H9 (cell line): ENCODE measurements at regions not wholly inside any gene's neighbourhood (a gene's known extent, or its start where the extent isn't known, plus 50 kb on each side); places are given as distances from the start of the nearest gene placed in this dataset.

Experiments used
- DNase-seq: peaks from one replicate; pipeline ENCODE4 v3.0.0-alpha.2; 2017
- H2AFZ ChIP-seq: one replicate; pipeline ENCODE4 v1.6.1; 2013; ENCODE audit warnings: mild to moderate bottlenecking, low read length, control low read depth, moderate library complexity
- H2AK5ac ChIP-seq: 2 replicates; pipeline ENCODE4 v1.6.1; 2013; ENCODE audit warnings: low read length, control low read depth, mixed read lengths; ENCODE audit not compliant: insufficient read length
- H2BK120ac ChIP-seq: one replicate; pipeline ENCODE4 v1.6.1; 2013; ENCODE audit warnings: low read depth, mild to moderate bottlenecking, low read length, control low read depth, inconsistent platforms; ENCODE audit not compliant: poor library complexity, severe bottlenecking
- H2BK12ac ChIP-seq: 2 replicates; pipeline ENCODE4 v1.6.1; 2013; ENCODE audit warnings: low read length, control low read depth, mixed read lengths, low read depth; ENCODE audit not compliant: insufficient read length
- H2BK15ac ChIP-seq: 2 replicates; pipeline ENCODE4 v1.6.1; 2013; ENCODE audit warnings: low read depth, low read length, control low read depth
- H2BK20ac ChIP-seq: one replicate; pipeline ENCODE4 v1.6.1; 2013; ENCODE audit warnings: low read depth, mild to moderate bottlenecking, low read length, control low read depth, inconsistent platforms; ENCODE audit not compliant: poor library complexity, severe bottlenecking
- H2BK5ac ChIP-seq: 2 replicates; pipeline ENCODE4 v1.6.1; 2013; ENCODE audit warnings: low read length, control low read depth, mixed read lengths; ENCODE audit not compliant: insufficient read length
- H3K14ac ChIP-seq: 2 replicates; pipeline ENCODE4 v1.6.1; 2013; ENCODE audit warnings: low read length, control low read depth; ENCODE audit not compliant: insufficient read depth
- H3K18ac ChIP-seq: 2 replicates; pipeline ENCODE4 v1.6.1; 2013; ENCODE audit warnings: low read depth, mild to moderate bottlenecking, mixed read lengths, low read length, control low read depth; ENCODE audit not compliant: insufficient read length
- H3K23ac ChIP-seq: 2 replicates; pipeline ENCODE4 v1.6.1; 2013; ENCODE audit warnings: low read length, control low read depth, mixed read lengths, low read depth; ENCODE audit not compliant: insufficient read length
- H3K23me2 ChIP-seq: 2 replicates; pipeline ENCODE4 v1.6.1; 2013; ENCODE audit warnings: low read depth, mild to moderate bottlenecking, mixed read lengths, low read length, control low read depth; ENCODE audit not compliant: insufficient read length, poor library complexity, severe bottlenecking
- H3K27ac ChIP-seq: 2 replicates; pipeline ENCODE4 v1.5.1; 2013; ENCODE audit warnings: low read length, control low read depth, mixed read lengths, low read depth; ENCODE audit not compliant: insufficient read length
- H3K27me3 ChIP-seq: 2 replicates; pipeline ENCODE4 v1.6.1; 2013; ENCODE audit warnings: low read length, control low read depth, inconsistent platforms; ENCODE audit not compliant: insufficient read depth
- H3K4ac ChIP-seq: 2 replicates; pipeline ENCODE4 v1.6.1; 2013; ENCODE audit warnings: low read depth, mild to moderate bottlenecking, control low read depth, inconsistent platforms, low read length, moderate library complexity
- H3K4me1 ChIP-seq: 2 replicates; pipeline ENCODE4 v1.6.1; 2013; ENCODE audit warnings: low read length, control low read depth, inconsistent platforms; ENCODE audit not compliant: insufficient read depth
- H3K4me2 ChIP-seq: 2 replicates; pipeline ENCODE4 v1.6.1; 2013; ENCODE audit warnings: low read length, control low read depth, mixed read lengths; ENCODE audit not compliant: insufficient read length, insufficient read depth
- H3K56ac ChIP-seq: 2 replicates; pipeline ENCODE4 v1.6.1; 2013; ENCODE audit warnings: low read depth, mild to moderate bottlenecking, mixed read lengths, low read length, control low read depth; ENCODE audit not compliant: insufficient read length
- H3K79me1 ChIP-seq: 2 replicates; pipeline ENCODE4 v1.6.1; 2013; ENCODE audit warnings: low read depth, mild to moderate bottlenecking, moderate library complexity, low read length, control low read depth, inconsistent platforms; ENCODE audit not compliant: insufficient read depth, poor library complexity, severe bottlenecking
- H3K79me2 ChIP-seq: 2 replicates; pipeline ENCODE4 v1.6.1; 2013; ENCODE audit warnings: low read length, control low read depth, inconsistent platforms; ENCODE audit not compliant: insufficient read depth
- H3K9ac ChIP-seq: 2 replicates; pipeline ENCODE4 v1.6.1; 2013; ENCODE audit warnings: low read length, control low read depth, mixed read lengths; ENCODE audit not compliant: insufficient read length; ENCODE audit errors: extremely low read depth
- H3K9me3 ChIP-seq: one replicate; pipeline ENCODE4 v1.6.1; 2013; ENCODE audit warnings: low read depth, low read length, inconsistent platforms; ENCODE audit not compliant: control insufficient read depth
- H3T11ph ChIP-seq: one replicate; pipeline ENCODE4 v1.6.1; 2013; ENCODE audit warnings: mild to moderate bottlenecking, low read length, control low read depth, inconsistent platforms
- H4K20me1 ChIP-seq: one replicate; pipeline ENCODE4 v1.6.1; 2013; ENCODE audit not compliant: control insufficient read depth, insufficient read length, insufficient read depth
- H4K5ac ChIP-seq: 2 replicates; pipeline ENCODE4 v1.6.1; 2013; ENCODE audit warnings: low read depth, mild to moderate bottlenecking, mixed read lengths, low read length, control low read depth; ENCODE audit not compliant: insufficient read length
- H4K8ac ChIP-seq: replicated peaks from 2 replicates; pipeline ENCODE4 v1.6.1; 2013; ENCODE audit warnings: low read length, control low read depth, mixed read lengths, low read depth; ENCODE audit not compliant: insufficient read length
- H4K91ac ChIP-seq: 2 replicates; pipeline ENCODE4 v1.6.1; 2013; ENCODE audit warnings: low read depth, mild to moderate bottlenecking, moderate library complexity, mixed read lengths, low read length, control low read depth; ENCODE audit not compliant: insufficient read length
- H3K27ac Mint-ChIP-seq, 3 experiments: 2 replicates in 2 of 3; 3 replicates in 1 of 3; pipeline ENCODE4 v1.8.0; 2020 to 2021; ENCODE audit warnings: mixed read lengths in 3 of 3, mild to moderate bottlenecking in 1 of 3, moderate library complexity in 1 of 3
- H3K27me3 Mint-ChIP-seq: 2 replicates; pipeline ENCODE4 v1.8.0; 2021; ENCODE audit warnings: low read depth, mild to moderate bottlenecking, moderate library complexity, mixed read lengths
- H3K36me3 Mint-ChIP-seq, 3 experiments: 2 replicates in 2 of 3; 3 replicates in 1 of 3; pipeline ENCODE4 v1.8.0; 2020 to 2021; ENCODE audit warnings: low read depth in 3 of 3, mixed read lengths in 3 of 3; ENCODE audit not compliant: insufficient read depth in 1 of 3
- H3K4me1 Mint-ChIP-seq, 2 experiments: 2 replicates each; pipeline ENCODE4 v1.8.0; 2020; ENCODE audit warnings: mixed read lengths in 2 of 2
- H3K4me3 Mint-ChIP-seq, 2 experiments: 2 replicates in 1 of 2; 3 replicates in 1 of 2; pipeline ENCODE4 v1.8.0; 2020 to 2021; ENCODE audit warnings: mild to moderate bottlenecking in 2 of 2, mixed read lengths in 2 of 2, moderate library complexity in 1 of 2
- H3K9me3 Mint-ChIP-seq, 2 experiments: 2 replicates in 1 of 2; 3 replicates in 1 of 2; pipeline ENCODE4 v1.8.0; 2020; ENCODE audit warnings: mild to moderate bottlenecking in 2 of 2, mixed read lengths in 2 of 2, moderate library complexity in 1 of 2
- WGBS: extraction: QIAGEN DNeasy Blood & Tissue Kit; methylation state at CpG from one replicate; pipeline ENCODE4 v1.1.7; 2013; ENCODE audit warnings: missing lambda C conversion rate, low lambda C conversion rate, mixed read lengths; ENCODE audit not compliant: insufficient read length; ENCODE audit errors: extremely low coverage; 5-methylcytosine and 5-hydroxymethylcytosine counted together
- TF ChIP-seq, protein P1 (sequence below): fragments of 200-600 bp; sonication (generic); conservative IDR thresholded peaks from 3 replicates; pipeline ENCODE4 v1.8.0; 2021; ENCODE audit warnings: antibody characterized with exemption, mild to moderate bottlenecking

DNA sequence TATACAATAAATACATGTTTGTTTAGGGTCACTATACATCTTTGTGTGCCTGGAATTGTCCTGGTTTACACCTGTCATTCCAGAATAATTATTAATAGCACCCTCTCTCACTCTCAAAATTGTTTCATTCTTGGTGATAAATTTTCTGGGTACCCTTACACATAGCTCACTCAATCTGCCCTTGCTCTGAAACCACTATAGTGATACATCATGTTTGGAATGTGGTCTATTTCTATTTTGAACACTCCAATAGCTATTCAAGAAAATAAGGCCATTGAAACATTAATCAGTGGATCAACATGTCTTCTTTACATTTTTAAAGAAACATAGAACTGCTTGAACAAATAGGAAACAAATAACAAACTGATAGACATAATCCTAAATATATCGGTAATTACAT lies 158.7 kb downstream of the ARRDC3 start:
- Histone ChIP-seq H3T11ph (no peak overlapping the region), H3K79me1 (no peaks in the 10 kb centered on the region), H2BK12ac (no peak overlapping the region), H3K18ac (no peak overlapping the region), H3K14ac (no peak overlapping the region), H4K91ac (no peak overlapping the region), H4K20me1 (no peaks in the 10 kb centered on the region), H3K4me1 (no peaks in the 10 kb centered on the region), H2AK5ac (no peak overlapping the region), H2BK15ac (no peak overlapping the region), H3K23ac (no peak overlapping the region), H3K23me2 (no peaks in the 10 kb centered on the region), H2BK120ac (no peak overlapping the region), H2BK5ac (no peak overlapping the region), H3K27ac (no peak overlapping the region), H3K56ac (no peak overlapping the region), H3K4ac (no peak overlapping the region), H2AFZ (no peak overlapping the region), H3K9me3 (no peaks in the 10 kb centered on the region), H4K5ac (no peak overlapping the region), H3K4me2 (no peak overlapping the region), H3K79me2 (no peaks in the 10 kb centered on the region; the same call in 1 of the 2 replicates), H2BK20ac (no peak overlapping the region), H3K9ac (no peak overlapping the region), H4K8ac (no peak overlapping the region), H3K27me3 (no peaks in the 10 kb centered on the region)
- Mint-ChIP-seq H3K4me3 (no peak overlapping the region), H3K9me3 (peaks cover 4 to 6% of the 10 kb centered on the region in 2 experiments; a peak in 3 of 5 replicates), H3K4me1 (peaks cover 0 to 5% of the 10 kb centered on the region in 2 experiments; a peak in 3 of 4 replicates), H3K27me3 (no peaks in the 10 kb centered on the region), H3K36me3 (peaks cover 0 to 5% (median 0%) of the 10 kb centered on the region in 3 experiments; a peak in 2 of 7 replicates), H3K27ac (no peak overlapping the region)
- WGBS: no CpG with 5 or more reads among the region's 1 CpG
- TF ChIP-seq, protein P1, sequence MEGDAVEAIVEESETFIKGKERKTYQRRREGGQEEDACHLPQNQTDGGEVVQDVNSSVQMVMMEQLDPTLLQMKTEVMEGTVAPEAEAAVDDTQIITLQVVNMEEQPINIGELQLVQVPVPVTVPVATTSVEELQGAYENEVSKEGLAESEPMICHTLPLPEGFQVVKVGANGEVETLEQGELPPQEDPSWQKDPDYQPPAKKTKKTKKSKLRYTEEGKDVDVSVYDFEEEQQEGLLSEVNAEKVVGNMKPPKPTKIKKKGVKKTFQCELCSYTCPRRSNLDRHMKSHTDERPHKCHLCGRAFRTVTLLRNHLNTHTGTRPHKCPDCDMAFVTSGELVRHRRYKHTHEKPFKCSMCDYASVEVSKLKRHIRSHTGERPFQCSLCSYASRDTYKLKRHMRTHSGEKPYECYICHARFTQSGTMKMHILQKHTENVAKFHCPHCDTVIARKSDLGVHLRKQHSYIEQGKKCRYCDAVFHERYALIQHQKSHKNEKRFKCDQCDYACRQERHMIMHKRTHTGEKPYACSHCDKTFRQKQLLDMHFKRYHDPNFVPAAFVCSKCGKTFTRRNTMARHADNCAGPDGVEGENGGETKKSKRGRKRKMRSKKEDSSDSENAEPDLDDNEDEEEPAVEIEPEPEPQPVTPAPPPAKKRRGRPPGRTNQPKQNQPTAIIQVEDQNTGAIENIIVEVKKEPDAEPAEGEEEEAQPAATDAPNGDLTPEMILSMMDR: no peak
- no peak for DNase-seq
